Activated CD4-positive, alpha-beta T cell treated with anti-CD3 and anti-CD28 coated beads, Interleukin-2, amount 10 ng/mL, durations not matched to agents 24 days and 14 days (primary cell): ENCODE measurements at regions not wholly inside any gene's neighbourhood (a gene's known extent, or its start where the extent isn't known, plus 50 kb on each side); places are given as distances from the start of the nearest gene placed in this dataset.

Source experiments
- DNase-seq: peaks from one replicate; pipeline ENCODE4 v3.0.0; 2022
- H3K27ac Mint-ChIP-seq: one replicate; pipeline ENCODE4 v1.8.0; 2022; ENCODE audit warnings: mild to moderate bottlenecking, mixed read lengths
- H3K27me3 Mint-ChIP-seq: one replicate; pipeline ENCODE4 v1.8.0; 2022; ENCODE audit warnings: mixed read lengths
- H3K36me3 Mint-ChIP-seq: one replicate; pipeline ENCODE4 v1.8.0; 2022; ENCODE audit warnings: low read depth, mild to moderate bottlenecking, mixed read lengths
- H3K4me1 Mint-ChIP-seq: one replicate; pipeline ENCODE4 v1.8.0; 2021; ENCODE audit warnings: mixed read lengths
- H3K4me3 Mint-ChIP-seq: one replicate; pipeline ENCODE4 v1.8.0; 2022; ENCODE audit warnings: mild to moderate bottlenecking, moderate library complexity, mixed read lengths
- H3K9me3 Mint-ChIP-seq: one replicate; pipeline ENCODE4 v1.8.0; 2021; ENCODE audit warnings: mixed read lengths
- intact Hi-C: fragments of 100-400 bp; cut with micrococcal nuclease; formaldehyde crosslinking; loops from one replicate; pipeline ENCODE4 v1.15.1; 2023

DNA sequence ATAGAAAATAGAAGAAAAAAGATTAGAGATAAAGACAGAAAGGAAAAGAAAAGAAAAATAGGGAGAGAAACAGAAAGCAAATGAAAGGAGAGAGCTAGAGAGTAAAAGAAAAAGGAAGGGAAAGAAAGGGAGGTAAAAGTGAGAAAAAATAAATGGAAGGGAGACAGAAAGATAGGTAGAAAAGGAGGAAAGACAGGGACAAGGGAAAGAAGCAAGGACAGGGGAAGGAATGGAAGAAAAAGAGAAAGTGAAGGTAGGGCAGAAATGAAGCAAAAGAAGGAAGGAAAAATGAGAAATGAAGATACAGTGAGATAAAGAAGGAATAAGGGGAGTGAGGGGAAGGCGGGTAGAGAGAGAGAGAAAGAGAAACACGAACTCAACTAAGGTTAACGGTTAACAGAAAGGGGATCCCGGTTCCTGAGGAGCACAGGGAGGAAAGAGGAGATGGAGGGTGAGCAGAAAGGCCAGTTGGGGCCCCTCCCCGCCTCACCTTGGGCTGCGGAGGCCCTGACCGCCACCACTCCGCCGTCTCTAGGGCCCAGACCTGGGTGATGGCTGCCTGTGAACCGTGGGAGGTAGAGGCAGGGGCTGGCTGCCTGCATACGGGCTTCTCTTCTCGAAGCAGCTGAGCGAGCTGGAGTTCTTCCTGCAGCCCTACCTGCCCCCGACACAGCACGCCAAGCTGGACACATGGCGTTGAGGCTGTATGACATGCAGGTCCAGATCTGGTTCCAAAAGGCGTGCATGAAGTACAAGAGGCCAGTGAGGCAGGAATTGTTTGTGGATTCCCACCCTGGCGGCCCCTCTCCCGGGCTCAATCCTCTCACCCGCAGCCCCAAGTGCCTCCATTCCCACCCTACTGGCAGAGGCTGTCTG is 59.5 kb downstream of the SMUG1 start:
- Mint-ChIP-seq H3K36me3 (no peaks in the 10 kb centered on the region), H3K4me1 (peaks cover 5% of the 10 kb centered on the region), H3K27me3 (peaks cover 70% of the 10 kb centered on the region), H3K27ac (no peak overlapping the region), H3K9me3 (no peaks in the 10 kb centered on the region), H3K4me3 (no peak overlapping the region)
- no peak for DNase-seq
- intact Hi-C loops: no loop called here
